ENCODE measurements at regions not wholly inside any gene's neighbourhood (a gene's known extent, or its start where the extent isn't known, plus 50 kb on each side); places are given as distances from the start of the nearest gene placed in this dataset.

- Histone ChIP-seq H3K27ac (peak overlapping the region; percentile 17), H3K4me1 (ENCODE audit: insufficient read depth) (peaks cover 3% of the 10 kb centered on the region), H3K4me3 (no peak overlapping the region), H3K9me3 (ENCODE audit: low read depth) (no peaks in the 10 kb centered on the region), H4K20me1 (ENCODE audit: insufficient read depth, poor library complexity, severe bottlenecking) (no peaks in the 10 kb centered on the region), H3K36me3 (replicated peaks; ENCODE audit: insufficient read depth, low read depth) (no peaks in the 10 kb centered on the region), H3K9me2 (replicated peaks; ENCODE audit: insufficient read depth) (no peaks in the 10 kb centered on the region), H3K4me2 (no peak overlapping the region), H3K27me3 (no peaks in the 10 kb centered on the region), H3K79me2 (no peaks in the 10 kb centered on the region), H2AFZ (no peak overlapping the region)
- DNase-seq (ENCODE audit: low spot score) = peak; percentile 35
- WGBS (ENCODE audit: low lambda C conversion rate, missing lambda C conversion rate) = 17% methylated on average over 2 of the region's 2 CpGs
- no peak for TF ChIP-seq EZH2phosphoT487 (IDR thresholded peaks at IDR 0.05; ENCODE audit: low read depth, severe bottlenecking, unreplicated experiment)
- no peak for TF ChIP-seq EZH2 (IDR thresholded peaks at IDR 0.05; ENCODE audit: borderline replicate concordance)
- TF ChIP-seq CTCF (IDR thresholded peaks at IDR 0.05; ENCODE audit: poor library complexity) = no peak
Observed at GRCh38 chr6:150514806-150515380, 84.8 kb upstream of the PLEKHG1 start.

- H3K9me2 ChIP-seq (replicated peaks; ENCODE audit: insufficient read depth) = no peaks in the 10 kb centered on the region
- DNase-seq (ENCODE audit: low spot score) = no peak
- H3K27ac ChIP-seq = no peak overlapping the region
- peaks cover 10% of the 10 kb centered on the region for H3K4me1 ChIP-seq (ENCODE audit: insufficient read depth)
- TF ChIP-seq EZH2phosphoT487 (IDR thresholded peaks at IDR 0.05; ENCODE audit: low read depth, severe bottlenecking, unreplicated experiment) (no peak), EZH2 (IDR thresholded peaks at IDR 0.05; ENCODE audit: borderline replicate concordance) (no peak), CTCF (IDR thresholded peaks at IDR 0.05; ENCODE audit: poor library complexity) (no peak)
- no peak overlapping the region for H2AFZ ChIP-seq
- no peak overlapping the region for H3K4me3 ChIP-seq
- 96% methylated on average over 3 of the region's 3 CpGs for WGBS (ENCODE audit: low lambda C conversion rate, missing lambda C conversion rate)
- H3K4me2 ChIP-seq = no peak overlapping the region
- no peaks in the 10 kb centered on the region for H4K20me1 ChIP-seq (ENCODE audit: insufficient read depth, poor library complexity, severe bottlenecking)
- no peaks in the 10 kb centered on the region for H3K9me3 ChIP-seq (ENCODE audit: low read depth)
- H3K36me3 ChIP-seq (replicated peaks; ENCODE audit: insufficient read depth, low read depth) = no peaks in the 10 kb centered on the region
- no peaks in the 10 kb centered on the region for H3K79me2 ChIP-seq
- no peaks in the 10 kb centered on the region for H3K27me3 ChIP-seq
Observed at GRCh38 chr6:150516199-150516598, 83.5 kb upstream of the PLEKHG1 start.

GRCh38 chr6:150517175-150517574, 82.5 kb upstream of the PLEKHG1 start:
- Histone ChIP-seq H3K4me3 (no peak overlapping the region), H4K20me1 (ENCODE audit: insufficient read depth, poor library complexity, severe bottlenecking) (no peaks in the 10 kb centered on the region), H3K9me3 (ENCODE audit: low read depth) (no peaks in the 10 kb centered on the region), H3K79me2 (no peaks in the 10 kb centered on the region), H3K36me3 (replicated peaks; ENCODE audit: insufficient read depth, low read depth) (no peaks in the 10 kb centered on the region), H2AFZ (no peak overlapping the region), H3K27ac (no peak overlapping the region), H3K4me1 (ENCODE audit: insufficient read depth) (peaks cover 10% of the 10 kb centered on the region), H3K27me3 (no peaks in the 10 kb centered on the region), H3K4me2 (no peak overlapping the region), H3K9me2 (replicated peaks; ENCODE audit: insufficient read depth) (no peaks in the 10 kb centered on the region)
- TF ChIP-seq EZH2phosphoT487 (IDR thresholded peaks at IDR 0.05; ENCODE audit: low read depth, severe bottlenecking, unreplicated experiment) (no peak), CTCF (IDR thresholded peaks at IDR 0.05; ENCODE audit: poor library complexity) (no peak), EZH2 (IDR thresholded peaks at IDR 0.05; ENCODE audit: borderline replicate concordance) (no peak)
- DNase-seq (ENCODE audit: low spot score) = no peak
- 88% methylated on average over 3 of the region's 3 CpGs for WGBS (ENCODE audit: low lambda C conversion rate, missing lambda C conversion rate)

Data from hepatocyte (in vitro differentiated cells).